Mononuclear cell (primary cell): ENCODE measurements at regions not wholly inside any gene's neighbourhood (a gene's known extent, or its start where the extent isn't known, plus 50 kb on each side); places are given as distances from the start of the nearest gene placed in this dataset.
"Not testable (repeated sequence)": the region's sequence is repeated elsewhere in the genome, so short reads cannot be mapped to it uniquely, and the experiment has no call there.

ENCODE experiments used
- H3K27me3 ChIP-seq: 2 replicates; pipeline ENCODE4 v1.6.0; 2011; ENCODE audit warnings: low read length, control low read depth; ENCODE audit not compliant: insufficient read depth
- H3K4me1 ChIP-seq: 2 replicates; pipeline ENCODE4 v1.5.1; 2011; ENCODE audit warnings: mild to moderate bottlenecking, low read length, control low read depth; ENCODE audit not compliant: insufficient read depth
- H3K4me3 ChIP-seq: 2 replicates; pipeline ENCODE4 v1.5.1; 2011; ENCODE audit warnings: mild to moderate bottlenecking, low read length, moderate library complexity
- H3K9me3 ChIP-seq: 2 replicates; pipeline ENCODE4 v1.5.1; 2011; ENCODE audit warnings: low read depth, mild to moderate bottlenecking, control low read depth, low read length

GRCh38 chr11:81197396-81197795, 1536.3 kb downstream of the FAM181B start:
- Histone ChIP-seq H3K9me3 (no peaks in the 10 kb centered on the region), H3K27me3 (no peaks in the 10 kb centered on the region), H3K4me3 (no peak overlapping the region), H3K4me1 (no peaks in the 10 kb centered on the region)

GRCh38 chr11:81192516-81192915, 1541.1 kb downstream of the FAM181B start:
- no peak overlapping the region for H3K4me3 ChIP-seq

DNA sequence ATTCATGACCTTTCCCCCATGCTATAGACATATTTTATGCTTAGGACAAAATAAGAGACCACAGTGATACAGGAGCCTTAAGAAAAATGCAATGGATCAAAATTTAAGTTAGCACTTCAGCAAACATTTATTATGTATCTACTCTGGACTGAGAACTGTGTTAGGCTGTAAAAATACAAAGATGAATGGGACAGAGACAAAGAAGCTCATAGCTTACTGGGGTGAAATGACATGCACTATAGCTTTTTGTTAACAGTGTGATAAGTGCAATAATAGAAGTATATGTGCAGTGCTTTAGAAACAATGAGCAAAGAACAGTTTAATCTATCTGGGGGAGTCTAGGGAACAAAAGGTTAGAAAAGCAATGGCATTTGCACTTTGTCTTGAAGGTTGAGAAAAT, 1543.1 kb downstream of the FAM181B start:
- H3K4me3 ChIP-seq: no peak overlapping the region
- no peaks in the 10 kb centered on the region for H3K4me1 ChIP-seq
- H3K9me3 ChIP-seq: no peaks in the 10 kb centered on the region
- no peaks in the 10 kb centered on the region for H3K27me3 ChIP-seq

More at GRCh38 chr11:81192516-81192915, 1541.1 kb downstream of the FAM181B start:
- Histone ChIP-seq H3K9me3 (no peaks in the 10 kb centered on the region), H3K4me1 (no peaks in the 10 kb centered on the region), H3K27me3 (no peaks in the 10 kb centered on the region)

- H3K4me3 ChIP-seq, H3K9me3 ChIP-seq, H3K4me1 ChIP-seq, H3K27me3 ChIP-seq: not testable (repeated sequence)
Measured at GRCh38 chr11:81187033-81187432, 1546.6 kb downstream of the FAM181B start.

- Histone ChIP-seq H3K27me3 (no peaks in the 10 kb centered on the region), H3K9me3 (no peaks in the 10 kb centered on the region), H3K4me3 (no peak overlapping the region), H3K4me1 (no peaks in the 10 kb centered on the region)
Measured at GRCh38 chr11:81174646-81175330, 1558.9 kb downstream of the FAM181B start.

GRCh38 chr11:81165164-81165563, 1568.5 kb downstream of the FAM181B start:
- H3K4me1 ChIP-seq: no peaks in the 10 kb centered on the region
- no peak overlapping the region for H3K4me3 ChIP-seq

DNA sequence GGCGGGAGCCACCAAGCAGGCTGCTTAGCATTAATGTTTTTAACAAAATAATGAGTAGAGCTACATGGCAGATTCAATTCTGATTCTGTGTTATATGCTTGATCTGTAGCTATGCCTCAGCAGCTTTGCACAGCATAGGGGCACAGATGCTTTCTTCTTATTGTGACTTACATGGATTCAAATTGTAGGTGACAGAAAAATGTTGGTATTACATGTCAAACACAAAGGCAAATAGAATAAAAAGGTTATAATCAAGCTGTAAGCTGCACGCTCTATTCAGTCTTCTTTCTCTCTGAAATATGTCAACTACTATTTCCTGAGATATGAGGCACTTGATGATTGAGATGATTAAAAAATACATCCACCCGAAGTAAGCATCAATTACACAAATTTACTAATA, 1573.8 kb downstream of the FAM181B start:
- no peaks in the 10 kb centered on the region for H3K4me1 ChIP-seq
- H3K27me3 ChIP-seq: no peaks in the 10 kb centered on the region
- H3K4me3 ChIP-seq: no peak overlapping the region
- no peaks in the 10 kb centered on the region for H3K9me3 ChIP-seq

More at GRCh38 chr11:81165164-81165563, 1568.5 kb downstream of the FAM181B start:
- Histone ChIP-seq H3K9me3 (no peaks in the 10 kb centered on the region), H3K27me3 (no peaks in the 10 kb centered on the region)

- Histone ChIP-seq H3K4me1 (no peaks in the 10 kb centered on the region), H3K27me3 (no peaks in the 10 kb centered on the region), H3K9me3 (no peaks in the 10 kb centered on the region), H3K4me3 (no peak overlapping the region)
Measured at GRCh38 chr11:81135570-81135969, 1598.1 kb downstream of the FAM181B start.

DNA sequence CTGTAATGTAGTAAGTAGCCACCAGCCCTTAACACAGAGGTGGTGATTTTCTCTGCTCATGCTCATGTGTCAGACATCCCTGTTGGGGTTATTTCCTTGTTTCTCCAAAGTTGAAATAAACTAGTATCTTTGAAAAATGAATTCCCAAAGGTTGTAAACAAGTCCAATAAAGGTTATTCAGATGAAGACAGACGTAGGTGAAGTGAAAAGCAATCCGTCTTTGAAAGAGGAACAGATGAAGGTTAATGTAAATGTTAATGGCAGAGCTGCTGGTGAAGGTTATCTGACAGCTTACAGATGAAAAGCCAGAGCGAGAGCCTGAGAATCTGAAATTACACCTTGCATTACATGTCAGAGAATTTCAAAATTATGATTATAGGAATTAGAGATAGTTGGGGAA, 1604.0 kb downstream of the FAM181B start:
- Histone ChIP-seq H3K27me3 (no peaks in the 10 kb centered on the region), H3K4me1 (no peaks in the 10 kb centered on the region), H3K4me3 (no peak overlapping the region), H3K9me3 (no peaks in the 10 kb centered on the region)

GRCh38 chr11:81112718-81113117, 1620.9 kb downstream of the FAM181B start:
- Histone ChIP-seq H3K27me3 (no peaks in the 10 kb centered on the region), H3K9me3 (no peaks in the 10 kb centered on the region), H3K4me1 (no peaks in the 10 kb centered on the region), H3K4me3 (no peak overlapping the region)

GRCh38 chr11:81104051-81104450, 1629.6 kb downstream of the FAM181B start:
- no peaks in the 10 kb centered on the region for H3K4me1 ChIP-seq
- no peaks in the 10 kb centered on the region for H3K27me3 ChIP-seq
- no peak overlapping the region for H3K4me3 ChIP-seq
- no peaks in the 10 kb centered on the region for H3K9me3 ChIP-seq

- Histone ChIP-seq H3K9me3 (no peaks in the 10 kb centered on the region), H3K4me3 (no peak overlapping the region), H3K27me3 (no peaks in the 10 kb centered on the region), H3K4me1 (no peaks in the 10 kb centered on the region)
Measured at GRCh38 chr11:81098471-81098870, 1635.2 kb downstream of the FAM181B start.

DNA sequence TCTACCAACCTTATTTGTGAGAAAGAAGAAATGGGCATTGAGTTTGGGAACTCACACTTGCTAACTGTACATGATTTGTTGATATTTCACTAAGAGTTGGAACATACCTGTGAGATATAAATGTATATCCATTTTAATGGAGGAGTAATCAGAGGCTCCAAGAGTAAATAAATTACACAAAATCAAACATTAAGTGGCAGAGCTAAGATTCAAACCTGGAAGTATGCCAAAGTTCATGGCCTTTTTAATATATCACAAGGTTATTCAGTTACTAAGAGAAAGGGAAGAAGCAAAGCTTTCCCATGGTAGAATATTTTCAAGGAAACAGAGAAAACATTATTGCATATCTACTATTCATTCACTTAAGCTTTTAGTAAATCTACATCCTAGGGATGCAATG, 1641.1 kb downstream of the FAM181B start:
- H3K27me3 ChIP-seq: no peaks in the 10 kb centered on the region
- H3K4me1 ChIP-seq: no peaks in the 10 kb centered on the region
- no peak overlapping the region for H3K4me3 ChIP-seq
- no peaks in the 10 kb centered on the region for H3K9me3 ChIP-seq

- H3K4me3 ChIP-seq: no peak overlapping the region
- H3K4me1 ChIP-seq: no peaks in the 10 kb centered on the region
- H3K9me3 ChIP-seq: no peaks in the 10 kb centered on the region
- H3K27me3 ChIP-seq: no peaks in the 10 kb centered on the region
Measured at GRCh38 chr11:81089242-81089641, 1644.4 kb downstream of the FAM181B start.

DNA sequence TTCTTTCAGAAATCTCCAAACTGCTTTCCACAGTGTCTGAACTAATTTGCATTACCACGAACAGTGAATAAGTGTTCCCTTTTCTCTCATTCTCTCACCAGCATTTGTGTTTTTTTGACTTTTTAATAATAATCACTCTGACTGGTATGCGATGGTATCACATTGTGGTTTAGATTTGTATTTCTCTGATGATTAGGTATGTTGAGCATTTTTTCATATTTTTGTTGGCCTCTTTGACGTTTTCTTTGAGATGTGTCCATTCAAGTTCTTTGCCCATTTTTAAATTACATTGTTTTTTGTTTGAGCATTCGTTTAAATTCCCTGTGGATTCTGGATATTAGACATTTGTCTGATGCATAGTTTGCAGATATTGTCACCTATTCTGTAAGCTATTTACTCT, 1639.6 kb upstream of the TENM4 start:
- Histone ChIP-seq H3K9me3 (peaks cover 9% of the 10 kb centered on the region), H3K27me3 (no peaks in the 10 kb centered on the region), H3K4me3 (no peak overlapping the region)

GRCh38 chr11:81072273-81072672, 1631.4 kb upstream of the TENM4 start:
- Histone ChIP-seq H3K4me3 (no peak overlapping the region), H3K27me3 (no peaks in the 10 kb centered on the region), H3K4me1 (no peaks in the 10 kb centered on the region), H3K9me3 (no peaks in the 10 kb centered on the region)

More for the DNA sequence above, 1639.6 kb upstream of the TENM4 start:
- no peaks in the 10 kb centered on the region for H3K4me1 ChIP-seq
